ENCODE measurements at regions not wholly inside any gene's neighbourhood (a gene's known extent, or its start where the extent isn't known, plus 50 kb on each side); places are given as distances from the start of the nearest gene placed in this dataset.

DNA sequence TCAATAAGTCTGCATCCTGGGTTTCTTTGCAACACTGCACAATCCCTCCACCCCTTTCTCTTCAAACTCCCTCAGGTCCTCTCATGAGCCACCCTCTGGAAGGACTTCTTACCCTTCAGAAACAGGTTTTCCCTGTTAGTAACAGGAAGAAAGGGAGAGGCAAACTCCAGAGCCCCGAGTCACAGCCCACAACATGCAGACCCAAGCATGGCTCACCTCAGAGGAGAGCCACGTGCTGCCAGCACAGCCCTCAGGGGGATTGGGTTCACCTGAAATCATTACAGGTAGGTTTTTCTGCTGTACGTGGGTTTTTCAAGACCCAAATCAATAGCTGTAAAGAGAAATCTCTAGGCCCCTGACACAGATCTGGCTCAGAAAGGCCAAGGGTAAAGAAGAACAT, 359.7 kb upstream of the ATP10A start:
- TF ChIP-seq, protein P1, sequence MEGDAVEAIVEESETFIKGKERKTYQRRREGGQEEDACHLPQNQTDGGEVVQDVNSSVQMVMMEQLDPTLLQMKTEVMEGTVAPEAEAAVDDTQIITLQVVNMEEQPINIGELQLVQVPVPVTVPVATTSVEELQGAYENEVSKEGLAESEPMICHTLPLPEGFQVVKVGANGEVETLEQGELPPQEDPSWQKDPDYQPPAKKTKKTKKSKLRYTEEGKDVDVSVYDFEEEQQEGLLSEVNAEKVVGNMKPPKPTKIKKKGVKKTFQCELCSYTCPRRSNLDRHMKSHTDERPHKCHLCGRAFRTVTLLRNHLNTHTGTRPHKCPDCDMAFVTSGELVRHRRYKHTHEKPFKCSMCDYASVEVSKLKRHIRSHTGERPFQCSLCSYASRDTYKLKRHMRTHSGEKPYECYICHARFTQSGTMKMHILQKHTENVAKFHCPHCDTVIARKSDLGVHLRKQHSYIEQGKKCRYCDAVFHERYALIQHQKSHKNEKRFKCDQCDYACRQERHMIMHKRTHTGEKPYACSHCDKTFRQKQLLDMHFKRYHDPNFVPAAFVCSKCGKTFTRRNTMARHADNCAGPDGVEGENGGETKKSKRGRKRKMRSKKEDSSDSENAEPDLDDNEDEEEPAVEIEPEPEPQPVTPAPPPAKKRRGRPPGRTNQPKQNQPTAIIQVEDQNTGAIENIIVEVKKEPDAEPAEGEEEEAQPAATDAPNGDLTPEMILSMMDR (IDR thresholded peaks at IDR 0.05; ENCODE audit: low read depth, low read length), result no peak
- no peak for TF ChIP-seq EZH2phosphoT487 (IDR thresholded peaks at IDR 0.05; ENCODE audit: low read depth)

All from OCI-LY3 (cell line).